Body of pancreas (tissue), 4 donors: ENCODE measurements at regions not wholly inside any gene's neighbourhood (a gene's known extent, or its start where the extent isn't known, plus 50 kb on each side); places are given as distances from the start of the nearest gene placed in this dataset.

Source experiments
- POLR2A ChIP-seq, 3 donors: fragments of 450-650 bp; IDR thresholded peaks; one replicate each; pipeline ENCODE4 v1.6.1; 2016; ENCODE audit warnings: antibody characterized with exemption in 3 of 3, mild to moderate bottlenecking in 2 of 3
- TF ChIP-seq, protein P1 (sequence below), 7 experiments: fragments of 450-650 bp in 4 of 7; fragments of 200-600 bp in 3 of 7; sonication (generic) in 3 of 7; IDR thresholded peaks; one replicate each; pipeline ENCODE4 v1.5.1; 2016 to 2019; ENCODE audit warnings: antibody characterized with exemption in 7 of 7

DNA sequence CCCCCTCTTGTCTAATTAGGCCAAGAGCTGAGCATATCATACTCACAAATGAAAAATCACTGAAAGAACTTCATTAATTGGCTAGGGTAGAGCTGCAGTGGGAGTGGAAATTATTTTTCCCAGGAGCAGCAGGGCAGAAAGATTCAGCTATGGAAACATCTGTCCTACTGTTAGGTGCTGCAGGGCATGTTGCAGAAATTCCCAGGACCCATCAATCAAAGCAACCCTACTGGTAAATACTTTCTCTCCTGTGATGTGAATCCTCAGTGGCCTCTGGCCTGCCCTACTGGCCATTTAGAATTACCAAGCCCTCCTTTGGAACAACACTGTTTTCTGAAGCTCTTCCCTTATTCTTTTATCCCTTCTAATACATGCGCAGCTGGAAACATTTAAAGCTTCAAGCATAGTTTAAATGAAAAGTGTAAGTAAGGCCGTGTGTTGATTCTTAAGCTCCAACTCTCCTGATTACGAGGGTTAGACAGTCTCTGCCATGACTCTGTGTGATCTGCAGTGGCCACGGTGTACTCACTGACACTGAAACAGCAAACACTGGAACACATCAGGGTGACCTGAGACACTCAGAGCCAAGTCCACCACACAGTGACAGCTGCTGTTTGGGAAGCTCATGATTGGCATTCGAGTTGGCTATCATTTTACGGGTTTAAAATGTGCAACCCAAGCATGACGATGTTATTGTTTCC lies 62.6 kb upstream of the TMCC3 start:
- TF ChIP-seq, protein P1, sequence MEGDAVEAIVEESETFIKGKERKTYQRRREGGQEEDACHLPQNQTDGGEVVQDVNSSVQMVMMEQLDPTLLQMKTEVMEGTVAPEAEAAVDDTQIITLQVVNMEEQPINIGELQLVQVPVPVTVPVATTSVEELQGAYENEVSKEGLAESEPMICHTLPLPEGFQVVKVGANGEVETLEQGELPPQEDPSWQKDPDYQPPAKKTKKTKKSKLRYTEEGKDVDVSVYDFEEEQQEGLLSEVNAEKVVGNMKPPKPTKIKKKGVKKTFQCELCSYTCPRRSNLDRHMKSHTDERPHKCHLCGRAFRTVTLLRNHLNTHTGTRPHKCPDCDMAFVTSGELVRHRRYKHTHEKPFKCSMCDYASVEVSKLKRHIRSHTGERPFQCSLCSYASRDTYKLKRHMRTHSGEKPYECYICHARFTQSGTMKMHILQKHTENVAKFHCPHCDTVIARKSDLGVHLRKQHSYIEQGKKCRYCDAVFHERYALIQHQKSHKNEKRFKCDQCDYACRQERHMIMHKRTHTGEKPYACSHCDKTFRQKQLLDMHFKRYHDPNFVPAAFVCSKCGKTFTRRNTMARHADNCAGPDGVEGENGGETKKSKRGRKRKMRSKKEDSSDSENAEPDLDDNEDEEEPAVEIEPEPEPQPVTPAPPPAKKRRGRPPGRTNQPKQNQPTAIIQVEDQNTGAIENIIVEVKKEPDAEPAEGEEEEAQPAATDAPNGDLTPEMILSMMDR (IDR thresholded peaks at IDR 0.05) = no peak
- TF ChIP-seq POLR2A (IDR thresholded peaks at IDR 0.05) = no peak
